Adrenal gland (tissue), 9 donors: ENCODE measurements at regions not wholly inside any gene's neighbourhood (a gene's known extent, or its start where the extent isn't known, plus 50 kb on each side); places are given as distances from the start of the nearest gene placed in this dataset.

Experiments
- DNase-seq, 7 donors: peaks; one replicate each; pipeline ENCODE4 v3.0.0-alpha.2; 2019 to 2020
- H3K27ac ChIP-seq, 5 donors: fragments of 200-600 bp; sonication (generic) in 4 of 5; 1 replicate in 3 of 5; 2 replicates in 2 of 5; pipeline versions ENCODE4 v1.5.1 to v1.8.0; 2016 to 2020; ENCODE audit warnings: mild to moderate bottlenecking in 1 of 5
- H3K27me3 ChIP-seq: fragments of 200-600 bp; 2 replicates; pipeline ENCODE4 v1.8.0; 2021
- H3K36me3 ChIP-seq, 2 donors: fragments of 200-600 bp; replicated peaks in 1 of 2; 1 replicate in 1 of 2; 2 replicates in 1 of 2; pipeline versions ENCODE4 v1.5.1 to v1.8.0; 2018 to 2022
- H3K4me1 ChIP-seq, 2 donors: fragments of 200-600 bp; replicated peaks in 1 of 2; 1 replicate in 1 of 2; 2 replicates in 1 of 2; pipeline versions ENCODE4 v1.5.1 to v1.8.0; 2018 to 2021
- H3K4me3 ChIP-seq, 4 donors: fragments of 200-600 bp; sonication (generic) in 3 of 4; one replicate each; pipeline ENCODE4 v1.5.1; 2016 to 2018
- H3K9me3 ChIP-seq, 3 donors: fragments of 200-600 bp; sonication (generic) in 1 of 3; replicated peaks in 1 of 3; 1 replicate in 2 of 3; 2 replicates in 1 of 3; pipeline versions ENCODE4 v1.5.1 to v1.8.0; 2016 to 2021
- CTCF ChIP-seq, 6 experiments: fragments of 450-650 bp in 4 of 6; fragments of 200-600 bp in 2 of 6; sonication (generic) in 1 of 6; IDR thresholded peaks; 1 replicate in 5 of 6; 2 replicates in 1 of 6; pipeline versions ENCODE4 v1.5.1 to v1.8.0; 2016 to 2021; ENCODE audit warnings: antibody characterized with exemption in 6 of 6, mild to moderate bottlenecking in 2 of 6, moderate library complexity in 1 of 6
- POLR2A ChIP-seq, 2 donors: fragments of 450-650 bp; IDR thresholded peaks; one replicate each; pipeline ENCODE4 v1.6.1; 2017; ENCODE audit warnings: antibody characterized with exemption in 2 of 2, mild to moderate bottlenecking in 2 of 2, moderate library complexity in 1 of 2
- WGBS, 4 donors: extraction: QIAGEN DNeasy Blood & Tissue Kit in 2 of 4; methylation state at CpG; one replicate each; pipeline versions ENCODE4 v1.1.5 to v1.1.7; 2013 to 2017; 5-methylcytosine and 5-hydroxymethylcytosine counted together
- intact Hi-C, 2 donors: fragments of 100-400 bp; cut with DNase I; formaldehyde crosslinking; loops; one replicate each; pipeline versions ENCODE4 v1.14.1 to v1.15.0; 2022 to 2023
- donor health status: healthy with polysubstance abuse.
- donor health status: Bipolar disorder and iron deficiency.
- donor health status: DM: yes; HTN: yes; CAD: no.
- donor health status: DM: no; HTN: no; CAD: no.
- donor health status: DM: no; HTN: no; CAD: no.

GRCh38 chr3:167146911-167147310 is 233.2 kb downstream of the ZBBX start:
- no peak for DNase-seq
- intact Hi-C loops: no loop called here
- WGBS, 4 donors: 52 to 82% (median 60%) methylated on average over 3 of the region's 3 CpGs
- H3K36me3 ChIP-seq: no peaks in the 10 kb centered on the region
- no peak for TF ChIP-seq CTCF (IDR thresholded peaks at IDR 0.05)
- no peak for TF ChIP-seq POLR2A (IDR thresholded peaks at IDR 0.05)
- H3K4me1 ChIP-seq: no peaks in the 10 kb centered on the region
- no peaks in the 10 kb centered on the region for H3K27me3 ChIP-seq
- H3K27ac ChIP-seq: no peak overlapping the region
- no peaks in the 10 kb centered on the region for H3K9me3 ChIP-seq
- no peak overlapping the region for H3K4me3 ChIP-seq

- no peak for TF ChIP-seq CTCF (IDR thresholded peaks at IDR 0.05)
- no peaks in the 10 kb centered on the region for H3K4me1 ChIP-seq
- DNase-seq: no peak
- no peaks in the 10 kb centered on the region for H3K36me3 ChIP-seq
- 79 to 86% (median 83%) methylated on average over 3 of the region's 3 CpGs for WGBS, 4 donors
- no peaks in the 10 kb centered on the region for H3K27me3 ChIP-seq
- H3K27ac ChIP-seq: no peak overlapping the region
- no peak overlapping the region for H3K4me3 ChIP-seq
- H3K9me3 ChIP-seq: no peaks in the 10 kb centered on the region
- intact Hi-C loops: no loop called here
These were observed 254.3 kb downstream of the ZBBX start for GRCh38 chr3:167125612-167126407.

- no peaks in the 10 kb centered on the region for H3K4me1 ChIP-seq
- DNase-seq: no peak
- no peaks in the 10 kb centered on the region for H3K27me3 ChIP-seq
- 60 to 82% (median 68%) methylated on average over 1 of the region's 1 CpG for WGBS, 4 donors
- TF ChIP-seq POLR2A (IDR thresholded peaks at IDR 0.05): no peak
- no peak for TF ChIP-seq CTCF (IDR thresholded peaks at IDR 0.05)
- no peak overlapping the region for H3K4me3 ChIP-seq
- intact Hi-C loops: no loop called here
- no peak overlapping the region for H3K27ac ChIP-seq
- no peaks in the 10 kb centered on the region for H3K36me3 ChIP-seq
- no peaks in the 10 kb centered on the region for H3K9me3 ChIP-seq
These were observed 259.3 kb downstream of the ZBBX start for GRCh38 chr3:167120828-167121227.

GRCh38 chr3:167116120-167116922 is 263.8 kb downstream of the ZBBX start:
- WGBS, 4 donors: 88 to 92% (median 90%) methylated on average over 9 to 32 of the region's 32 CpGs
- Histone ChIP-seq H3K4me3 (no peak overlapping the region), H3K27me3 (no peaks in the 10 kb centered on the region), H3K9me3 (no peaks in the 10 kb centered on the region), H3K36me3 (no peaks in the 10 kb centered on the region), H3K4me1 (no peaks in the 10 kb centered on the region), H3K27ac (no peak overlapping the region)
- intact Hi-C loops: no loop called here
- DNase-seq: no peak
- TF ChIP-seq CTCF (IDR thresholded peaks at IDR 0.05) (no peak), POLR2A (IDR thresholded peaks at IDR 0.05) (no peak)
